ENCODE measurements at regions not wholly inside any gene's neighbourhood (a gene's known extent, or its start where the extent isn't known, plus 50 kb on each side); places are given as distances from the start of the nearest gene placed in this dataset.

- H3K4me1 Mint-ChIP-seq (ENCODE audit: unreplicated experiment), result peaks cover under 1% of the 10 kb centered on the region
- DNase-seq (ENCODE audit: low spot score), result no peak
- no peak overlapping the region for H3K4me3 Mint-ChIP-seq (ENCODE audit: unreplicated experiment)
- no peaks in the 10 kb centered on the region for H3K9me3 Mint-ChIP-seq (ENCODE audit: unreplicated experiment)
- H3K36me3 Mint-ChIP-seq (ENCODE audit: low read depth, unreplicated experiment), result no peaks in the 10 kb centered on the region
- H3K27me3 Mint-ChIP-seq (ENCODE audit: unreplicated experiment), result no peaks in the 10 kb centered on the region
- H3K27ac Mint-ChIP-seq (ENCODE audit: unreplicated experiment), result no peak overlapping the region
- TF ChIP-seq CTCF (IDR thresholded peaks at IDR 0.05; ENCODE audit: unreplicated experiment), result no peak
These were observed 222.5 kb upstream of the KIRREL3 start for GRCh38 chr11:127223026-127223425.

GRCh38 chr11:127219704-127220103 lies 219.1 kb upstream of the KIRREL3 start:
- Mint-ChIP-seq H3K27me3 (ENCODE audit: unreplicated experiment) (no peaks in the 10 kb centered on the region), H3K4me1 (ENCODE audit: unreplicated experiment) (peaks cover 13% of the 10 kb centered on the region), H3K27ac (ENCODE audit: unreplicated experiment) (no peak overlapping the region), H3K36me3 (ENCODE audit: low read depth, unreplicated experiment) (no peaks in the 10 kb centered on the region), H3K4me3 (ENCODE audit: unreplicated experiment) (no peak overlapping the region), H3K9me3 (ENCODE audit: unreplicated experiment) (no peaks in the 10 kb centered on the region)
- TF ChIP-seq CTCF (IDR thresholded peaks at IDR 0.05; ENCODE audit: unreplicated experiment), result no peak
- no peak for DNase-seq (ENCODE audit: low spot score)

GRCh38 chr11:127218275-127218608 lies 217.7 kb upstream of the KIRREL3 start:
- TF ChIP-seq CTCF (IDR thresholded peaks at IDR 0.05; ENCODE audit: unreplicated experiment), result no peak
- Mint-ChIP-seq H3K36me3 (ENCODE audit: low read depth, unreplicated experiment) (no peaks in the 10 kb centered on the region), H3K27ac (ENCODE audit: unreplicated experiment) (no peak overlapping the region), H3K4me3 (ENCODE audit: unreplicated experiment) (no peak overlapping the region), H3K9me3 (ENCODE audit: unreplicated experiment) (no peaks in the 10 kb centered on the region), H3K4me1 (ENCODE audit: unreplicated experiment) (peaks cover 13% of the 10 kb centered on the region), H3K27me3 (ENCODE audit: unreplicated experiment) (no peaks in the 10 kb centered on the region)
- no peak for DNase-seq (ENCODE audit: low spot score)

- Mint-ChIP-seq H3K36me3 (ENCODE audit: low read depth, unreplicated experiment) (no peaks in the 10 kb centered on the region), H3K27me3 (ENCODE audit: unreplicated experiment) (no peaks in the 10 kb centered on the region), H3K27ac (ENCODE audit: unreplicated experiment) (no peak overlapping the region), H3K9me3 (ENCODE audit: unreplicated experiment) (no peaks in the 10 kb centered on the region), H3K4me1 (ENCODE audit: unreplicated experiment) (peaks cover 13% of the 10 kb centered on the region), H3K4me3 (ENCODE audit: unreplicated experiment) (no peak overlapping the region)
- TF ChIP-seq CTCF (IDR thresholded peaks at IDR 0.05; ENCODE audit: unreplicated experiment), result no peak
- no peak for DNase-seq (ENCODE audit: low spot score)
These were observed 217.1 kb upstream of the KIRREL3 start for GRCh38 chr11:127217452-127218274.

- Mint-ChIP-seq H3K9me3 (ENCODE audit: unreplicated experiment) (no peaks in the 10 kb centered on the region), H3K27me3 (ENCODE audit: unreplicated experiment) (no peaks in the 10 kb centered on the region), H3K36me3 (ENCODE audit: low read depth, unreplicated experiment) (no peaks in the 10 kb centered on the region), H3K4me1 (ENCODE audit: unreplicated experiment) (no peaks in the 10 kb centered on the region), H3K27ac (ENCODE audit: unreplicated experiment) (no peak overlapping the region), H3K4me3 (ENCODE audit: unreplicated experiment) (no peak overlapping the region)
- no peak for TF ChIP-seq CTCF (IDR thresholded peaks at IDR 0.05; ENCODE audit: unreplicated experiment)
- DNase-seq (ENCODE audit: low spot score), result no peak
These were observed 205.2 kb upstream of the KIRREL3 start for GRCh38 chr11:127205688-127206217.
